H9 (cell line): ENCODE measurements at regions not wholly inside any gene's neighbourhood (a gene's known extent, or its start where the extent isn't known, plus 50 kb on each side); places are given as distances from the start of the nearest gene placed in this dataset.

Experiments
- DNase-seq: peaks from one replicate; pipeline ENCODE4 v3.0.0-alpha.2; 2017
- H2AFZ ChIP-seq: one replicate; pipeline ENCODE4 v1.6.1; 2013; ENCODE audit warnings: mild to moderate bottlenecking, low read length, control low read depth, moderate library complexity
- H2AK5ac ChIP-seq: 2 replicates; pipeline ENCODE4 v1.6.1; 2013; ENCODE audit warnings: low read length, control low read depth, mixed read lengths; ENCODE audit not compliant: insufficient read length
- H2BK120ac ChIP-seq: one replicate; pipeline ENCODE4 v1.6.1; 2013; ENCODE audit warnings: low read depth, mild to moderate bottlenecking, low read length, control low read depth, inconsistent platforms; ENCODE audit not compliant: poor library complexity, severe bottlenecking
- H2BK12ac ChIP-seq: 2 replicates; pipeline ENCODE4 v1.6.1; 2013; ENCODE audit warnings: low read length, control low read depth, mixed read lengths, low read depth; ENCODE audit not compliant: insufficient read length
- H2BK15ac ChIP-seq: 2 replicates; pipeline ENCODE4 v1.6.1; 2013; ENCODE audit warnings: low read depth, low read length, control low read depth
- H2BK20ac ChIP-seq: one replicate; pipeline ENCODE4 v1.6.1; 2013; ENCODE audit warnings: low read depth, mild to moderate bottlenecking, low read length, control low read depth, inconsistent platforms; ENCODE audit not compliant: poor library complexity, severe bottlenecking
- H2BK5ac ChIP-seq: 2 replicates; pipeline ENCODE4 v1.6.1; 2013; ENCODE audit warnings: low read length, control low read depth, mixed read lengths; ENCODE audit not compliant: insufficient read length
- H3K14ac ChIP-seq: 2 replicates; pipeline ENCODE4 v1.6.1; 2013; ENCODE audit warnings: low read length, control low read depth; ENCODE audit not compliant: insufficient read depth
- H3K18ac ChIP-seq: 2 replicates; pipeline ENCODE4 v1.6.1; 2013; ENCODE audit warnings: low read depth, mild to moderate bottlenecking, mixed read lengths, low read length, control low read depth; ENCODE audit not compliant: insufficient read length
- H3K23ac ChIP-seq: 2 replicates; pipeline ENCODE4 v1.6.1; 2013; ENCODE audit warnings: low read length, control low read depth, mixed read lengths, low read depth; ENCODE audit not compliant: insufficient read length
- H3K23me2 ChIP-seq: 2 replicates; pipeline ENCODE4 v1.6.1; 2013; ENCODE audit warnings: low read depth, mild to moderate bottlenecking, mixed read lengths, low read length, control low read depth; ENCODE audit not compliant: insufficient read length, poor library complexity, severe bottlenecking
- H3K27ac ChIP-seq: 2 replicates; pipeline ENCODE4 v1.5.1; 2013; ENCODE audit warnings: low read length, control low read depth, mixed read lengths, low read depth; ENCODE audit not compliant: insufficient read length
- H3K27me3 ChIP-seq: 2 replicates; pipeline ENCODE4 v1.6.1; 2013; ENCODE audit warnings: low read length, control low read depth, inconsistent platforms; ENCODE audit not compliant: insufficient read depth
- H3K4ac ChIP-seq: 2 replicates; pipeline ENCODE4 v1.6.1; 2013; ENCODE audit warnings: low read depth, mild to moderate bottlenecking, control low read depth, inconsistent platforms, low read length, moderate library complexity
- H3K4me1 ChIP-seq: 2 replicates; pipeline ENCODE4 v1.6.1; 2013; ENCODE audit warnings: low read length, control low read depth, inconsistent platforms; ENCODE audit not compliant: insufficient read depth
- H3K4me2 ChIP-seq: 2 replicates; pipeline ENCODE4 v1.6.1; 2013; ENCODE audit warnings: low read length, control low read depth, mixed read lengths; ENCODE audit not compliant: insufficient read length, insufficient read depth
- H3K56ac ChIP-seq: 2 replicates; pipeline ENCODE4 v1.6.1; 2013; ENCODE audit warnings: low read depth, mild to moderate bottlenecking, mixed read lengths, low read length, control low read depth; ENCODE audit not compliant: insufficient read length
- H3K79me1 ChIP-seq: 2 replicates; pipeline ENCODE4 v1.6.1; 2013; ENCODE audit warnings: low read depth, mild to moderate bottlenecking, moderate library complexity, low read length, control low read depth, inconsistent platforms; ENCODE audit not compliant: insufficient read depth, poor library complexity, severe bottlenecking
- H3K79me2 ChIP-seq: 2 replicates; pipeline ENCODE4 v1.6.1; 2013; ENCODE audit warnings: low read length, control low read depth, inconsistent platforms; ENCODE audit not compliant: insufficient read depth
- H3K9ac ChIP-seq: 2 replicates; pipeline ENCODE4 v1.6.1; 2013; ENCODE audit warnings: low read length, control low read depth, mixed read lengths; ENCODE audit not compliant: insufficient read length; ENCODE audit errors: extremely low read depth
- H3K9me3 ChIP-seq: one replicate; pipeline ENCODE4 v1.6.1; 2013; ENCODE audit warnings: low read depth, low read length, inconsistent platforms; ENCODE audit not compliant: control insufficient read depth
- H3T11ph ChIP-seq: one replicate; pipeline ENCODE4 v1.6.1; 2013; ENCODE audit warnings: mild to moderate bottlenecking, low read length, control low read depth, inconsistent platforms
- H4K20me1 ChIP-seq: one replicate; pipeline ENCODE4 v1.6.1; 2013; ENCODE audit not compliant: control insufficient read depth, insufficient read length, insufficient read depth
- H4K5ac ChIP-seq: 2 replicates; pipeline ENCODE4 v1.6.1; 2013; ENCODE audit warnings: low read depth, mild to moderate bottlenecking, mixed read lengths, low read length, control low read depth; ENCODE audit not compliant: insufficient read length
- H4K8ac ChIP-seq: replicated peaks from 2 replicates; pipeline ENCODE4 v1.6.1; 2013; ENCODE audit warnings: low read length, control low read depth, mixed read lengths, low read depth; ENCODE audit not compliant: insufficient read length
- H4K91ac ChIP-seq: 2 replicates; pipeline ENCODE4 v1.6.1; 2013; ENCODE audit warnings: low read depth, mild to moderate bottlenecking, moderate library complexity, mixed read lengths, low read length, control low read depth; ENCODE audit not compliant: insufficient read length
- H3K27ac Mint-ChIP-seq, 3 experiments: 2 replicates in 2 of 3; 3 replicates in 1 of 3; pipeline ENCODE4 v1.8.0; 2020 to 2021; ENCODE audit warnings: mixed read lengths in 3 of 3, mild to moderate bottlenecking in 1 of 3, moderate library complexity in 1 of 3
- H3K27me3 Mint-ChIP-seq: 2 replicates; pipeline ENCODE4 v1.8.0; 2021; ENCODE audit warnings: low read depth, mild to moderate bottlenecking, moderate library complexity, mixed read lengths
- H3K36me3 Mint-ChIP-seq, 3 experiments: 2 replicates in 2 of 3; 3 replicates in 1 of 3; pipeline ENCODE4 v1.8.0; 2020 to 2021; ENCODE audit warnings: low read depth in 3 of 3, mixed read lengths in 3 of 3; ENCODE audit not compliant: insufficient read depth in 1 of 3
- H3K4me1 Mint-ChIP-seq, 2 experiments: 2 replicates each; pipeline ENCODE4 v1.8.0; 2020; ENCODE audit warnings: mixed read lengths in 2 of 2
- H3K4me3 Mint-ChIP-seq, 2 experiments: 2 replicates in 1 of 2; 3 replicates in 1 of 2; pipeline ENCODE4 v1.8.0; 2020 to 2021; ENCODE audit warnings: mild to moderate bottlenecking in 2 of 2, mixed read lengths in 2 of 2, moderate library complexity in 1 of 2
- H3K9me3 Mint-ChIP-seq, 2 experiments: 2 replicates in 1 of 2; 3 replicates in 1 of 2; pipeline ENCODE4 v1.8.0; 2020; ENCODE audit warnings: mild to moderate bottlenecking in 2 of 2, mixed read lengths in 2 of 2, moderate library complexity in 1 of 2
- CTCF ChIP-seq: fragments of 200-600 bp; sonication (generic); conservative IDR thresholded peaks from 3 replicates; pipeline ENCODE4 v1.8.0; 2021; ENCODE audit warnings: antibody characterized with exemption, mild to moderate bottlenecking

- Histone ChIP-seq H4K20me1 (no peaks in the 10 kb centered on the region), H3K9ac (no peak overlapping the region), H3K23ac (no peak overlapping the region), H2BK15ac (no peak overlapping the region), H4K5ac (no peak overlapping the region), H2BK12ac (no peak overlapping the region), H2AK5ac (no peak overlapping the region), H3K27ac (no peak overlapping the region), H3K14ac (no peak overlapping the region), H3K79me1 (no peaks in the 10 kb centered on the region), H3K56ac (no peak overlapping the region), H4K91ac (no peak overlapping the region), H3K4me2 (no peak overlapping the region), H2BK5ac (no peak overlapping the region), H3K18ac (no peak overlapping the region), H3K79me2 (no peaks in the 10 kb centered on the region), H3K4ac (no peak overlapping the region), H3K9me3 (no peaks in the 10 kb centered on the region), H2BK20ac (no peak overlapping the region), H3K27me3 (no peaks in the 10 kb centered on the region), H3T11ph (no peak overlapping the region), H3K23me2 (no peaks in the 10 kb centered on the region), H3K4me1 (no peaks in the 10 kb centered on the region), H4K8ac (no peak overlapping the region), H2BK120ac (no peak overlapping the region), H2AFZ (no peak overlapping the region)
- Mint-ChIP-seq H3K9me3 (no peaks in the 10 kb centered on the region), H3K27me3 (no peaks in the 10 kb centered on the region), H3K27ac (no peak overlapping the region), H3K4me1 (no peaks in the 10 kb centered on the region), H3K36me3 (no peaks in the 10 kb centered on the region), H3K4me3 (no peak overlapping the region)
- DNase-seq = no peak
- TF ChIP-seq CTCF = no peak
Observed at GRCh38 chr12:41888285-41888684, 256.4 kb downstream of the GXYLT1 start.
